VCaP (cell line): ENCODE measurements at regions not wholly inside any gene's neighbourhood (a gene's known extent, or its start where the extent isn't known, plus 50 kb on each side); places are given as distances from the start of the nearest gene placed in this dataset.

ENCODE experiments used
- H3K27ac ChIP-seq: fragments of 450-650 bp; 2 replicates; pipeline ENCODE4 v1.5.1; 2017
- CTCF ChIP-seq: fragments of 450-650 bp; conservative IDR thresholded peaks from 2 replicates; pipeline ENCODE4 v1.5.1; 2017; ENCODE audit warnings: mild to moderate bottlenecking, moderate library complexity

- H3K27ac ChIP-seq = no peak overlapping the region
- no peak for TF ChIP-seq CTCF
Observed at GRCh38 chr1:82445827-82446226, 645.1 kb downstream of the ADGRL2 start.

- no peak for TF ChIP-seq CTCF
- H3K27ac ChIP-seq = no peak overlapping the region
Observed at GRCh38 chr1:82445132-82445531, 644.4 kb downstream of the ADGRL2 start.

GRCh38 chr1:82441402-82441801, 640.7 kb downstream of the ADGRL2 start:
- TF ChIP-seq CTCF = no peak
- no peak overlapping the region for H3K27ac ChIP-seq

GRCh38 chr1:82423174-82423815, 622.6 kb downstream of the ADGRL2 start:
- no peak overlapping the region for H3K27ac ChIP-seq
- TF ChIP-seq CTCF = no peak

GRCh38 chr1:82421782-82422181, 621.0 kb downstream of the ADGRL2 start:
- TF ChIP-seq CTCF = no peak
- H3K27ac ChIP-seq = no peak overlapping the region

- no peak for TF ChIP-seq CTCF
- H3K27ac ChIP-seq = no peak overlapping the region
Observed at GRCh38 chr1:82420584-82420983, 619.9 kb downstream of the ADGRL2 start.

- no peak for TF ChIP-seq CTCF
- no peak overlapping the region for H3K27ac ChIP-seq
Observed at GRCh38 chr1:82411605-82412004, 610.9 kb downstream of the ADGRL2 start.
